ENCODE measurements at regions not wholly inside any gene's neighbourhood (a gene's known extent, or its start where the extent isn't known, plus 50 kb on each side); places are given as distances from the start of the nearest gene placed in this dataset.

DNA sequence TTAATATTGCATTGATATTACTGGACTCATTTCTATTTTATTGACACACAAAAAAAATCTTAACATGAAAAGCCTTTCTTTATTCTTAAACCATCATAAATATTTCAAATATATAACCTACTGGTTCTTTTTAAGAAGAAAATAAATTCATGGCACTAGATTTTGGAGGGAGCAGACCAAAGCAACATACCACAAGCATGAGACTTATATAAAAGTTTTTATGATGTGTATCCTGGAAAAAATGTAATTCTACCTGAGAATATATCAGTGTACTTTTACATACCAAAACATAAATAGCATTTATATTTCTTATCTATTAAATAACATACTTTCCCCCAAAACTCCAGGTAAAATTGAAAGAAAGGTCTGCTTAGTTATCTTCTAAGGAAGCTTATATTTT, 508.2 kb upstream of the SEMA3D start:
- no peaks in the 10 kb centered on the region for H3K27me3 ChIP-seq (ENCODE audit: control insufficient read depth in 3 of 3, insufficient read depth in 3 of 3, low read length in 2 of 3)
- ATAC-seq (ENCODE audit: insufficient read depth, low FRiP score), result no peak
- H3K9ac ChIP-seq (ENCODE audit: insufficient read depth in 1 of 2, low read length in 2 of 2), result no peak overlapping the region
- TF ChIP-seq, protein P1, sequence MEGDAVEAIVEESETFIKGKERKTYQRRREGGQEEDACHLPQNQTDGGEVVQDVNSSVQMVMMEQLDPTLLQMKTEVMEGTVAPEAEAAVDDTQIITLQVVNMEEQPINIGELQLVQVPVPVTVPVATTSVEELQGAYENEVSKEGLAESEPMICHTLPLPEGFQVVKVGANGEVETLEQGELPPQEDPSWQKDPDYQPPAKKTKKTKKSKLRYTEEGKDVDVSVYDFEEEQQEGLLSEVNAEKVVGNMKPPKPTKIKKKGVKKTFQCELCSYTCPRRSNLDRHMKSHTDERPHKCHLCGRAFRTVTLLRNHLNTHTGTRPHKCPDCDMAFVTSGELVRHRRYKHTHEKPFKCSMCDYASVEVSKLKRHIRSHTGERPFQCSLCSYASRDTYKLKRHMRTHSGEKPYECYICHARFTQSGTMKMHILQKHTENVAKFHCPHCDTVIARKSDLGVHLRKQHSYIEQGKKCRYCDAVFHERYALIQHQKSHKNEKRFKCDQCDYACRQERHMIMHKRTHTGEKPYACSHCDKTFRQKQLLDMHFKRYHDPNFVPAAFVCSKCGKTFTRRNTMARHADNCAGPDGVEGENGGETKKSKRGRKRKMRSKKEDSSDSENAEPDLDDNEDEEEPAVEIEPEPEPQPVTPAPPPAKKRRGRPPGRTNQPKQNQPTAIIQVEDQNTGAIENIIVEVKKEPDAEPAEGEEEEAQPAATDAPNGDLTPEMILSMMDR (IDR thresholded peaks at IDR 0.05; ENCODE audit: control extremely low read depth, extremely low read depth), result no peak
- H3K36me3 ChIP-seq (ENCODE audit: control insufficient read depth in 4 of 4, insufficient read depth in 4 of 4, low read length in 4 of 4), result no peaks in the 10 kb centered on the region
- no peak for DNase-seq
- no peak overlapping the region for H3K27ac ChIP-seq (ENCODE audit: low read depth in 1 of 2, low read length in 1 of 2)
- no peaks in the 10 kb centered on the region for H3K9me3 ChIP-seq (ENCODE audit: control insufficient read depth in 4 of 4, insufficient read depth in 3 of 4, low read length in 3 of 4)
- H3K4me3 ChIP-seq, result no peak overlapping the region
- no peaks in the 10 kb centered on the region for H3K4me1 ChIP-seq (ENCODE audit: control insufficient read depth in 5 of 5, insufficient read depth in 5 of 5, low read length in 5 of 5)

DNA sequence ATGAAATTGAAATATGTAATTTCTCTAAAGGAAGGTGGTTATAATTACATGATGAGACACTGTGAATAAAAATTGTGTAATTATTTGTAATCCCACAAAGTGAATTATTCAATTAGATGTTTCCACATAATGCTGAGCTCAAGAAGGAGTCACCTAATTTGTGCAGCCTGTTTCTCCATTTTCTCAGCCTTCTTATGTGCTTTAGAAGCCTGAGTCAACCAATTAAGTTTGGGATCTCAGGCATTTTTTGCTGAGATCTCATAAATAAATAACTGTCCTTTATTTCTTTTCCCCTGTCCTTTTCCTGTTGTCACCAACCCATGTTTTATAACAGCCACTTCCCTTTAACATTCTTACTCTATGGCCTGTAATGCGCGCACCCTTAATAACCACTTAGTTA, 506.5 kb upstream of the SEMA3D start:
- H3K27me3 ChIP-seq (ENCODE audit: control insufficient read depth in 3 of 3, insufficient read depth in 3 of 3, low read length in 2 of 3), result no peaks in the 10 kb centered on the region
- no peak overlapping the region for H3K27ac ChIP-seq (ENCODE audit: low read depth in 1 of 2, low read length in 1 of 2)
- H3K4me1 ChIP-seq (ENCODE audit: control insufficient read depth in 5 of 5, insufficient read depth in 5 of 5, low read length in 5 of 5), result peaks cover 0 to 9% (median 0%) of the 10 kb centered on the region in 5 donors
- H3K36me3 ChIP-seq (ENCODE audit: control insufficient read depth in 4 of 4, insufficient read depth in 4 of 4, low read length in 4 of 4), result no peaks in the 10 kb centered on the region
- WGBS, 2 donors, result 94 to 95% methylated on average over 2 of the region's 2 CpGs
- TF ChIP-seq, protein P1 (IDR thresholded peaks at IDR 0.05; ENCODE audit: control extremely low read depth, extremely low read depth), result no peak
- DNase-seq (no peak), ATAC-seq (ENCODE audit: insufficient read depth, low FRiP score) (no peak)
- H3K9me3 ChIP-seq (ENCODE audit: control insufficient read depth in 4 of 4, insufficient read depth in 3 of 4, low read length in 3 of 4), result no peaks in the 10 kb centered on the region
- no peak overlapping the region for H3K9ac ChIP-seq (ENCODE audit: insufficient read depth in 1 of 2, low read length in 2 of 2)
- H3K4me3 ChIP-seq, result no peak overlapping the region

DNA sequence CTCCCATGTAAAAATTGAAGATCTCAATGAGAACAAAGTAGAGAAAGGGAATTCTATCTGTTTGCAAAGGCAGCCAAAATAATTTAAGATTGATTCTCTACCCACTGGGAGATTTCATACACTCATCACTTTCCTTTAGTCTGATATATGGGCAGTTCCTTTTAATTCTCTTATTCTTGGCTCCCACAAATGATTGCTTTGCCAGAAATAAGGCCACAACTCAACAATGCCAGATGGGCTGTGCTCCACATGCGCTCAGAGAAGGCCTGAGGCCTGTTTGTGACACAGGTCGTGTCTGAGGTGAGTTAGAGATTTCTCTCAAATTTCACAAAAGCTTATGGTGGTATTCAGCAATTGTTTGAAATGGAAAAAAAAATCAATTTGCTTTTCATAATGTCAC, 501.9 kb upstream of the SEMA3D start:
- no peak overlapping the region for H3K4me3 ChIP-seq
- no peak overlapping the region for H3K27ac ChIP-seq (ENCODE audit: low read depth in 1 of 2, low read length in 1 of 2)
- no peaks in the 10 kb centered on the region for H3K36me3 ChIP-seq (ENCODE audit: control insufficient read depth in 4 of 4, insufficient read depth in 4 of 4, low read length in 4 of 4)
- peaks cover 0 to 4% (median 0%) of the 10 kb centered on the region in 4 donors for H3K9me3 ChIP-seq (ENCODE audit: control insufficient read depth in 4 of 4, insufficient read depth in 3 of 4, low read length in 3 of 4)
- TF ChIP-seq, protein P1 (IDR thresholded peaks at IDR 0.05; ENCODE audit: control extremely low read depth, extremely low read depth), result no peak
- WGBS, 2 donors, result 68 to 82% methylated on average over 2 of the region's 2 CpGs
- DNase-seq (peak in 2 of 3 donors; percentile 67 to 71), ATAC-seq (ENCODE audit: insufficient read depth, low FRiP score) (no peak)
- no peak overlapping the region for H3K9ac ChIP-seq (ENCODE audit: insufficient read depth in 1 of 2, low read length in 2 of 2)
- no peaks in the 10 kb centered on the region for H3K27me3 ChIP-seq (ENCODE audit: control insufficient read depth in 3 of 3, insufficient read depth in 3 of 3, low read length in 2 of 3)
- peaks cover 0 to 9% (median 0%) of the 10 kb centered on the region in 5 donors for H3K4me1 ChIP-seq (ENCODE audit: control insufficient read depth in 5 of 5, insufficient read depth in 5 of 5, low read length in 5 of 5)
